ENCODE measurements at regions not wholly inside any gene's neighbourhood (a gene's known extent, or its start where the extent isn't known, plus 50 kb on each side); places are given as distances from the start of the nearest gene placed in this dataset.

- TF ChIP-seq POLR2AphosphoS5 (IDR thresholded peaks at IDR 0.05; ENCODE audit: low read depth, low read length) = no peak
- no peak for TF ChIP-seq TAF1 (IDR thresholded peaks at IDR 0.05; ENCODE audit: borderline replicate concordance, low read depth, low read length)
- TF ChIP-seq POLR2A (IDR thresholded peaks at IDR 0.05; ENCODE audit: low read depth, low read length) = no peak
- DNase-seq (ENCODE audit: insufficient read length) (no peak), FAIRE-seq (no peak)
Measured at GRCh38 chr12:19739195-19739776, 300.0 kb downstream of the AEBP2 start.

GRCh38 chr12:19740472-19741131 lies 301.3 kb downstream of the AEBP2 start:
- TF ChIP-seq TAF1 (IDR thresholded peaks at IDR 0.05; ENCODE audit: borderline replicate concordance, low read depth, low read length) (no peak), POLR2A (IDR thresholded peaks at IDR 0.05; ENCODE audit: low read depth, low read length) (no peak), POLR2AphosphoS5 (IDR thresholded peaks at IDR 0.05; ENCODE audit: low read depth, low read length) (no peak)
- no peak for FAIRE-seq
- DNase-seq (ENCODE audit: insufficient read length) = no peak

DNA sequence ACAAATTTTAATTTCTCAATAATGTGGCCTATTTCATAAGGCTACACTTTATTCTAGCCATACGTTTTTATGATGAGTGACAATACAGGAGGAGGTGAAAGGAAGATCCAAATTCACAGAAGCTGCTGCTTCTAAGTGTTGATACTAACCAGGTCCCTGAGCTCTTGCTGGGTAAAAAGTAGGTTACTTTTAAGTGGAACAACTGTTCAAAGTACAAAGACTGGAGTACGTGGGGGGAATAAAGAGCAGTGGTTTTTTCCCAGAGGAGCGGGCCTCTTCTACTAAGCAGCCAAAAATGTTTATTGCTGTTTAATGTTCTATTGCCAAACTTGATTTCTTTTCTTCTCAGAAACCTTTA lies 301.8 kb downstream of the AEBP2 start:
- no peak for FAIRE-seq
- DNase-seq (ENCODE audit: insufficient read length) = no peak
- TF ChIP-seq TAF1 (IDR thresholded peaks at IDR 0.05; ENCODE audit: borderline replicate concordance, low read depth, low read length) (no peak), POLR2A (IDR thresholded peaks at IDR 0.05; ENCODE audit: low read depth, low read length) (no peak), POLR2AphosphoS5 (IDR thresholded peaks at IDR 0.05; ENCODE audit: low read depth, low read length) (no peak)

GRCh38 chr12:19744705-19745218 lies 305.5 kb downstream of the AEBP2 start:
- TF ChIP-seq TAF1 (IDR thresholded peaks at IDR 0.05; ENCODE audit: borderline replicate concordance, low read depth, low read length) (no peak), POLR2AphosphoS5 (IDR thresholded peaks at IDR 0.05; ENCODE audit: low read depth, low read length) (no peak), POLR2A (IDR thresholded peaks at IDR 0.05; ENCODE audit: low read depth, low read length) (no peak)
- FAIRE-seq (no peak), DNase-seq (ENCODE audit: insufficient read length) (no peak)

DNA sequence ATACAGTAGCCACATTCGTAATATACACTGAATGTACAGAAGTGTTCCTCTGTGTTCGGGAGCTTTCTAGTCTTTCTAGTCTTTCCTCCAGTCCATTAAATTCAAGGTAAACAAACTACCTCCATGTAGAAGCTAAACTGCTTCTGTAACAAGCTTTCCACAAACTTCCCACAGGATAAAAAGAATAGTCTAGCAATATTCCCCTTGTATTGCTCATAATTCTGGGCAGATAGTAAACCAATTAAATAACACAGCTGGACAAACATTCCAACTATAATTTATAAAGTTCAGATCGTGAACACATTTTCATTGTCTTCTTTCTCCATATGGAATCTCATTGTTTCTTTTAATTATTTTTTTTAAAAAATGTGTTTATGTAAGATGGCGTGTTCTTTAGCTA lies 307.2 kb downstream of the AEBP2 start:
- no peak for DNase-seq (ENCODE audit: insufficient read length)
- FAIRE-seq = no peak
- TF ChIP-seq TAF1 (IDR thresholded peaks at IDR 0.05; ENCODE audit: borderline replicate concordance, low read depth, low read length) (no peak), POLR2A (IDR thresholded peaks at IDR 0.05; ENCODE audit: low read depth, low read length) (no peak), POLR2AphosphoS5 (IDR thresholded peaks at IDR 0.05; ENCODE audit: low read depth, low read length) (no peak)

DNA sequence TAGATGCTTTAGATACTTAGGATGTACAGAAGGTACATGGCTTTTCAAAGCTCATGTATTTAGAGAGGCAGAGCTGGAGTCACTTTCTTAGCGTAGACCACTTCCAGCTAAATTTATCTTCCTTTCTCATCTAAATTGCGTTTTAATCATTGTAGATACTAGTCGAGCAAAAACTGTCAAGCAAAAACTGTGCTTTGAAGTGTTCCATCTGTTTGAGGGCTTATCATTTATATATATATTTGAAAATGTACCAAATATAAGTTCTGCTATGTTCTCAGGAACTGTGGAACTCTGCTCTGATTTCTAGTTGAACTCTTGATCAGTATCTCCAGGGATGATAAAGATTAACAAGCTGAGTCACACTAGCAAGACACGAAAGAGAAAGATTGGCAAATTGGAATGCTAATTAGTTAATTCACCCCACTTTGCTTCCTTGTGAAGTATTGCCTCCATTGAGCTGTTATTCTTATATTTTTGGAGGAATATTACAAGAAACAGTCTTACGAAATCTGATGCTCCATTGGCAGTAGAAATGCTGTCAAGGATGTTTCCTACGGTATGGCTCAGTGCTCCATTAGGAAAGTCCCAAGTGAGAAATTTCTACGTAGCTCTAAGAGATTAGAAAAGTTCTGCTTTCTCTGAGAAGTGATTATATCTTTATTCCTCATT lies 310.7 kb downstream of the AEBP2 start:
- FAIRE-seq (no peak), DNase-seq (ENCODE audit: insufficient read length) (no peak)
- TF ChIP-seq POLR2AphosphoS5 (IDR thresholded peaks at IDR 0.05; ENCODE audit: low read depth, low read length) = no peak
- no peak for TF ChIP-seq POLR2A (IDR thresholded peaks at IDR 0.05; ENCODE audit: low read depth, low read length)
- no peak for TF ChIP-seq TAF1 (IDR thresholded peaks at IDR 0.05; ENCODE audit: borderline replicate concordance, low read depth, low read length)

GRCh38 chr12:19751078-19751477 lies 311.8 kb downstream of the AEBP2 start:
- FAIRE-seq = no peak
- TF ChIP-seq TAF1 (IDR thresholded peaks at IDR 0.05; ENCODE audit: borderline replicate concordance, low read depth, low read length) = no peak
- no peak for TF ChIP-seq POLR2AphosphoS5 (IDR thresholded peaks at IDR 0.05; ENCODE audit: low read depth, low read length)
- no peak for TF ChIP-seq POLR2A (IDR thresholded peaks at IDR 0.05; ENCODE audit: low read depth, low read length)

DNA sequence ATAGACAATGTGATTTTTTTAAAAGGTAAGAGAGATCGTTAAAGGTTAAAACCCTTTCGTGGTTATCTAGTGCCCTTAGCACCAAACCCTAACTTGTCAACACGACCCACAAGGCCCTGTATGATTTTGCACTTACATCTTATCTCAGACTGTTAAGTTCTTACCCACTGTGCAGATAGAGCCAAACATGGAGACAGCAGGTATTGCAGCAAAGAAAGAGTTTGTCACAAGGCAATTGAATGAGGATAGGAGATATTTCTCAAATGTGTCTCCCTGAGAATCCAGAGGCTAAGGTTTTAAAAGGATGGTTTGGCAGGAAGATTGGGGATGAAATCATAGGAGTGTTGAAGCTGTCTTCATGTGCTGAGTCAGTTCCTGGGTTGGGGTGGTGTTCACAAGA lies 313.4 kb downstream of the AEBP2 start:
- DNase-seq (ENCODE audit: insufficient read length) (no peak), FAIRE-seq (no peak)
- TF ChIP-seq TAF1 (IDR thresholded peaks at IDR 0.05; ENCODE audit: borderline replicate concordance, low read depth, low read length) (no peak), POLR2AphosphoS5 (IDR thresholded peaks at IDR 0.05; ENCODE audit: low read depth, low read length) (no peak), POLR2A (IDR thresholded peaks at IDR 0.05; ENCODE audit: low read depth, low read length) (no peak)

More at GRCh38 chr12:19751078-19751477, 311.8 kb downstream of the AEBP2 start:
- no peak for DNase-seq (ENCODE audit: insufficient read length)

- TF ChIP-seq POLR2AphosphoS5 (IDR thresholded peaks at IDR 0.05; ENCODE audit: low read depth, low read length) (no peak), TAF1 (IDR thresholded peaks at IDR 0.05; ENCODE audit: borderline replicate concordance, low read depth, low read length) (no peak), POLR2A (IDR thresholded peaks at IDR 0.05; ENCODE audit: low read depth, low read length) (no peak)
- FAIRE-seq = no peak
- DNase-seq (ENCODE audit: insufficient read length) = no peak
Measured at GRCh38 chr12:19755136-19755535, 315.8 kb downstream of the AEBP2 start.

DNA sequence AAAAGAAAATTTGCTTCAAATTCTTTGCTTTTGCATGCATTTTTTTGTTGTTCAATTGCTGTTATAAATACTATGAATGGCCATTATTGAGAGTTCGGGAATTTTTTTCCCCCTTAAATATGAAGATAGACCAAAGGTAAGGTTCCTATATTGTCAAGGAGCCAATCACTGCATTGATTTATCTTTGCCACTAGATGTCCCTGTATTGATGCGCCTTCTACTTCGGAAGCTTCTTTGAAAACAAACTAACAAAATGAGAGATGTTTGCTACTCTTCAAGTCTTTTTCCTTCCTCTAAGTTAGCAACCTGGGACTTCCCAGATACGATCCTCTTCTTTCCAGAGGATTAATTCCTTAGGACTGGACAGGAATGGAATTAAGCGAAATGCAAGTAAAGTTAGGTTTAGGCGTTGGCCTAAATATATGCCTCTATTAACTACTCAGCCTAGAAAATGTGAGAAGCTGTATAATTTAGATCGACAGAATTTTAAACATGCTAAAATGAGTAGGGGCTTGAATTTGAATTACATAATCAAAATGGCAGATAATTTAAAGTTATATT lies 318.1 kb downstream of the AEBP2 start:
- DNase-seq (ENCODE audit: insufficient read length) = no peak
- TF ChIP-seq POLR2A (IDR thresholded peaks at IDR 0.05; ENCODE audit: low read depth, low read length) (no peak), TAF1 (IDR thresholded peaks at IDR 0.05; ENCODE audit: borderline replicate concordance, low read depth, low read length) (no peak), POLR2AphosphoS5 (IDR thresholded peaks at IDR 0.05; ENCODE audit: low read depth, low read length) (no peak)
- no peak for FAIRE-seq

GRCh38 chr12:19759227-19759626 lies 319.9 kb downstream of the AEBP2 start:
- DNase-seq (ENCODE audit: insufficient read length) (no peak), FAIRE-seq (no peak)
- TF ChIP-seq TAF1 (IDR thresholded peaks at IDR 0.05; ENCODE audit: borderline replicate concordance, low read depth, low read length) (no peak), POLR2AphosphoS5 (IDR thresholded peaks at IDR 0.05; ENCODE audit: low read depth, low read length) (no peak), POLR2A (IDR thresholded peaks at IDR 0.05; ENCODE audit: low read depth, low read length) (no peak)

Measured in GM12892 (cell line).